K562 (cell line): ENCODE measurements at regions not wholly inside any gene's neighbourhood (a gene's known extent, or its start where the extent isn't known, plus 50 kb on each side); places are given as distances from the start of the nearest gene placed in this dataset.

Experiments used
- ATAC-seq: fragments of 200-7000 bp; cut with Tn5 transposase; 3 replicates; pipeline ENCODE4 v1.9.1; 2020; ENCODE audit warnings: moderate library complexity
- BruUV-seq: library from RNA; stranded (reverse); fragments of 400-500 nt; replicated peaks from 2 replicates; lab custom pipeline; 2021; lab: Mats Ljungman, UMichigan
- CTCF ChIA-PET: fragments of 300-600 bp; formaldehyde crosslinking; extraction: SDS; loops from one replicate; lab custom pipeline; 2021; ENCODE audit warnings: low intra/inter-chr PET ratio; lab: Yijun Ruan, JAX
- POLR2A ChIA-PET: fragments of 300-600, 350-650 bp; sonication (Branson Sonifier 250); formaldehyde crosslinking; extraction: SDS; loops from one replicate; lab custom pipeline; 2021; ENCODE audit warnings: antibody characterized with exemption, inconsistent platforms; lab: Yijun Ruan, JAX
- DNase-seq, 4 experiments: peaks; one replicate each; pipeline versions ENCODE4 v3.0.0 to v3.0.0-alpha.2; 2011 to 2018; ENCODE audit warnings: low spot score in 3 of 4, mixed read lengths in 3 of 4; ENCODE audit errors: extremely low read depth in 1 of 4
- FAIRE-seq: peaks from 2 replicates; lab custom pipeline; 2011; peaks lifted over from hg19 to GRCh38; lab: Jason Lieb, UNC
- H2AFZ ChIP-seq: 2 replicates; pipeline ENCODE4 v1.6.0; 2011; ENCODE audit warnings: low read depth, low read length, control low read depth, inconsistent platforms
- H3K27ac ChIP-seq: fragments of 200-600 bp; 3 replicates; pipeline ENCODE4 v1.8.0; 2011; ENCODE audit warnings: low read depth, mild to moderate bottlenecking, control low read depth, inconsistent platforms, low read length, moderate library complexity, mixed read lengths; ENCODE audit errors: extremely low read depth
- H3K27me3 ChIP-seq, 2 experiments: fragments of 300-600 bp in 1 of 2; 2 replicates in 1 of 2; 3 replicates in 1 of 2; pipeline versions ENCODE4 v1.6.0 to v1.8.0; 2011; ENCODE audit warnings: inconsistent platforms in 2 of 2, low read length in 2 of 2, mild to moderate bottlenecking in 1 of 2, mixed read lengths in 1 of 2, moderate library complexity in 1 of 2; ENCODE audit not compliant: control insufficient read depth in 2 of 2, insufficient read depth in 2 of 2
- H3K36me3 ChIP-seq: fragments of 300-600 bp; 3 replicates; pipeline ENCODE4 v1.8.0; 2011; ENCODE audit warnings: mild to moderate bottlenecking, low read length, inconsistent platforms; ENCODE audit not compliant: control insufficient read depth, insufficient read depth
- H3K4me1 ChIP-seq, 2 experiments: fragments of 200-600 bp in 1 of 2; replicated peaks in 1 of 2; 2 replicates in 1 of 2; 3 replicates in 1 of 2; pipeline versions ENCODE4 v1.5.1 to v1.8.0; 2011; ENCODE audit warnings: inconsistent platforms in 2 of 2, low read length in 2 of 2, mild to moderate bottlenecking in 1 of 2, mixed read lengths in 1 of 2, moderate library complexity in 1 of 2; ENCODE audit not compliant: control insufficient read depth in 2 of 2, insufficient read depth in 2 of 2
- H3K4me2 ChIP-seq: 2 replicates; pipeline ENCODE4 v1.6.1; 2011; ENCODE audit warnings: low read length, control low read depth, inconsistent platforms, mixed read lengths; ENCODE audit not compliant: insufficient read depth
- H3K4me3 ChIP-seq: fragments of 200-600 bp; sonication (generic), shearing (Covaris generic); 2 replicates; pipeline ENCODE4 v1.5.1; 2016; ENCODE audit warnings: control low read depth, inconsistent platforms
- H3K79me2 ChIP-seq: fragments of 200-600 bp; 3 replicates; pipeline ENCODE4 v1.8.0; 2011; ENCODE audit warnings: low read length, inconsistent platforms; ENCODE audit not compliant: control insufficient read depth, insufficient read depth
- H3K9ac ChIP-seq, 2 experiments: 2 replicates each; pipeline versions ENCODE4 v1.6.0 to v1.6.1; 2011; ENCODE audit warnings: low read depth in 2 of 2, low read length in 2 of 2, control low read depth in 1 of 2, inconsistent platforms in 1 of 2, mild to moderate bottlenecking in 1 of 2, mixed read lengths in 1 of 2; ENCODE audit not compliant: insufficient read depth in 1 of 2
- H3K9me1 ChIP-seq: one replicate; pipeline ENCODE4 v1.6.0; 2011; ENCODE audit warnings: inconsistent platforms, mild to moderate bottlenecking, low read length, moderate library complexity; ENCODE audit not compliant: control insufficient read depth, insufficient read depth
- H3K9me3 ChIP-seq: replicated peaks from 2 replicates; pipeline ENCODE4 v1.5.1; 2011; ENCODE audit warnings: low read depth, low read length, inconsistent platforms; ENCODE audit not compliant: control insufficient read depth, insufficient read depth
- H4K20me1 ChIP-seq: replicated peaks from 2 replicates; pipeline ENCODE4 v1.6.1; 2011; ENCODE audit warnings: low read length, inconsistent platforms, mixed read lengths; ENCODE audit not compliant: control insufficient read depth, insufficient read depth
- CLOCK ChIP-seq: fragments of 250-450 bp; sonication (Bioruptor Pico); IDR thresholded peaks from 2 replicates; pipeline ENCODE4 v1.4.0; 2020; ENCODE audit warnings: mild to moderate bottlenecking, moderate library complexity, borderline replicate concordance
- HMGN3 ChIP-seq: IDR thresholded peaks from 2 replicates; pipeline ENCODE4 v1.6.1; 2011; ENCODE audit warnings: borderline replicate concordance, low read depth, mild to moderate bottlenecking, mixed read lengths, low read length; ENCODE audit not compliant: insufficient read length; ENCODE audit errors: extremely low read depth
- MXI1 ChIP-seq: IDR thresholded peaks from 2 replicates; pipeline ENCODE4 v1.6.1; 2011; ENCODE audit warnings: low read depth, mild to moderate bottlenecking, improper control_type of control experiment, low read length
- TGIF2 ChIP-seq: sonication (generic); formaldehyde crosslinking; IDR thresholded peaks from 2 replicates; pipeline ENCODE4 v1.8.1; 2022; ENCODE audit warnings: mild to moderate bottlenecking, missing genetic modification reagents, moderate library complexity
- TRIM24 ChIP-seq, 2 experiments: fragments of 450-650 bp; IDR thresholded peaks; 2 replicates each; pipeline ENCODE4 v1.6.1; 2016
- ZBTB17 ChIP-seq: fragments of 450-650 bp; formaldehyde crosslinking; IDR thresholded peaks from 2 replicates; pipeline ENCODE4 v1.4.0; 2020; ENCODE audit warnings: mild to moderate bottlenecking
- ZBTB49 ChIP-seq: sonication (generic); formaldehyde crosslinking; IDR thresholded peaks from 2 replicates; pipeline ENCODE4 v1.8.0; 2022; ENCODE audit warnings: missing genetic modification reagents, mild to moderate bottlenecking, borderline replicate concordance
- ZNF174 ChIP-seq: fragments of 250-450 bp; sonication (Bioruptor Pico); IDR thresholded peaks from 2 replicates; pipeline ENCODE4 v1.4.0; 2020; ENCODE audit warnings: mild to moderate bottlenecking
- ZNF444 ChIP-seq: fragments of 250-450 bp; sonication (Bioruptor Pico); IDR thresholded peaks from 2 replicates; pipeline ENCODE4 v1.4.0; 2020; ENCODE audit warnings: mild to moderate bottlenecking, moderate library complexity
- ZNF830 ChIP-seq: fragments of 250-450 bp; sonication (Bioruptor Pico); IDR thresholded peaks from 2 replicates; pipeline ENCODE4 v1.5.0; 2021; ENCODE audit warnings: mild to moderate bottlenecking
- WGBS: fragments of 100-300 bp; shearing (Covaris generic); methylation state at CpG from one replicate; pipeline ENCODE4 v1.1.6; 2016; ENCODE audit warnings: low coverage, mixed read lengths; ENCODE audit not compliant: insufficient coverage; ENCODE audit errors: missing lambda C conversion rate; 5-methylcytosine and 5-hydroxymethylcytosine counted together
- in situ Hi-C: fragments of 300-500 bp; cut with MboI; formaldehyde crosslinking; loops from 4 replicates; pipeline ENCODE4 v1.15.0; 2018; ENCODE audit warnings: inconsistent platforms, mixed read lengths
- intact Hi-C: fragments of 100-400 bp; cut with micrococcal nuclease; formaldehyde crosslinking; loops from 2 replicates; pipeline ENCODE4 v1.14.2; 2022
- TF ChIP-seq, protein P1 (sequence below): fragments of 450-650 bp; formaldehyde crosslinking; IDR thresholded peaks from 2 replicates; pipeline ENCODE4 v1.4.0; 2022; ENCODE audit warnings: missing genetic modification characterization
- TF ChIP-seq, protein P2 (sequence below): fragments of 250-450 bp; sonication (Bioruptor Pico); IDR thresholded peaks from 2 replicates; pipeline ENCODE4 v1.5.0; 2022; ENCODE audit warnings: mild to moderate bottlenecking
- TF ChIP-seq, protein P3 (sequence below): sonication (generic); formaldehyde crosslinking; IDR thresholded peaks from 2 replicates; pipeline ENCODE4 v1.4.0; 2020; ENCODE audit warnings: mild to moderate bottlenecking, missing genetic modification reagents

- no peak overlapping the region for H3K27ac ChIP-seq
- 0% methylated on average over 6 of the region's 7 CpGs for WGBS
- CTCF ChIA-PET = no interaction called here
- no peaks in the 10 kb centered on the region for H4K20me1 ChIP-seq
- H3K9me3 ChIP-seq = no peaks in the 10 kb centered on the region
- FAIRE-seq (no peak), DNase-seq (no peak), ATAC-seq (no peak)
- no peak overlapping the region for H3K4me3 ChIP-seq
- H3K9me1 ChIP-seq = no peaks in the 10 kb centered on the region
- no peak overlapping the region for H3K9ac ChIP-seq
- H3K79me2 ChIP-seq = no peaks in the 10 kb centered on the region
- H3K27me3 ChIP-seq = no peaks in the 10 kb centered on the region
- no peaks in the 10 kb centered on the region for H3K36me3 ChIP-seq
- intact Hi-C loops (no loop called here), in situ Hi-C loops (no loop called here)
- BruUV-seq = no TSS peak
- H3K4me2 ChIP-seq = no peak overlapping the region
- H3K4me1 ChIP-seq = no peaks in the 10 kb centered on the region
- no peak overlapping the region for H2AFZ ChIP-seq
- POLR2A ChIA-PET = no interaction called here
- TF ChIP-seq TRIM24 (IDR thresholded peaks at IDR 0.05) (no peak), CLOCK (no peak), ZBTB17 (CRISPR knock-in tag) (no peak), ZNF444 (CRISPR knock-in tag) (no peak), MXI1 (no peak), TGIF2 (CRISPR knock-in tag) (no peak), HMGN3 (no peak), ZNF174 (CRISPR knock-in tag) (no peak), ZBTB49 (no peak), ZNF830 (CRISPR knock-in tag) (no peak)
- TF ChIP-seq, protein P1, sequence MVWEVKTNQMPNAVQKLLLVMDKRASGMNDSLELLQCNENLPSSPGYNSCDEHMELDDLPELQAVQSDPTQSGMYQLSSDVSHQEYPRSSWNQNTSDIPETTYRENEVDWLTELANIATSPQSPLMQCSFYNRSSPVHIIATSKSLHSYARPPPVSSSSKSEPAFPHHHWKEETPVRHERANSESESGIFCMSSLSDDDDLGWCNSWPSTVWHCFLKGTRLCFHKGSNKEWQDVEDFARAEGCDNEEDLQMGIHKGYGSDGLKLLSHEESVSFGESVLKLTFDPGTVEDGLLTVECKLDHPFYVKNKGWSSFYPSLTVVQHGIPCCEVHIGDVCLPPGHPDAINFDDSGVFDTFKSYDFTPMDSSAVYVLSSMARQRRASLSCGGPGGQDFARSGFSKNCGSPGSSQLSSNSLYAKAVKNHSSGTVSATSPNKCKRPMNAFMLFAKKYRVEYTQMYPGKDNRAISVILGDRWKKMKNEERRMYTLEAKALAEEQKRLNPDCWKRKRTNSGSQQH (CRISPR knock-in tag) = no peak
- TF ChIP-seq, protein P2, sequence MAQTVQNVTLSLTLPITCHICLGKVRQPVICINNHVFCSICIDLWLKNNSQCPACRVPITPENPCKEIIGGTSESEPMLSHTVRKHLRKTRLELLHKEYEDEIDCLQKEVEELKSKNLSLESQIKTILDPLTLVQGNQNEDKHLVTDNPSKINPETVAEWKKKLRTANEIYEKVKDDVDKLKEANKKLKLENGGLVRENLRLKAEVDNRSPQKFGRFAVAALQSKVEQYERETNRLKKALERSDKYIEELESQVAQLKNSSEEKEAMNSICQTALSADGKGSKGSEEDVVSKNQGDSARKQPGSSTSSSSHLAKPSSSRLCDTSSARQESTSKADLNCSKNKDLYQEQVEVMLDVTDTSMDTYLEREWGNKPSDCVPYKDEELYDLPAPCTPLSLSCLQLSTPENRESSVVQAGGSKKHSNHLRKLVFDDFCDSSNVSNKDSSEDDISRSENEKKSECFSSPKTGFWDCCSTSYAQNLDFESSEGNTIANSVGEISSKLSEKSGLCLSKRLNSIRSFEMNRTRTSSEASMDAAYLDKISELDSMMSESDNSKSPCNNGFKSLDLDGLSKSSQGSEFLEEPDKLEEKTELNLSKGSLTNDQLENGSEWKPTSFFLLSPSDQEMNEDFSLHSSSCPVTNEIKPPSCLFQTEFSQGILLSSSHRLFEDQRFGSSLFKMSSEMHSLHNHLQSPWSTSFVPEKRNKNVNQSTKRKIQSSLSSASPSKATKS (CRISPR knock-in tag) = no peak
- TF ChIP-seq, protein P3, sequence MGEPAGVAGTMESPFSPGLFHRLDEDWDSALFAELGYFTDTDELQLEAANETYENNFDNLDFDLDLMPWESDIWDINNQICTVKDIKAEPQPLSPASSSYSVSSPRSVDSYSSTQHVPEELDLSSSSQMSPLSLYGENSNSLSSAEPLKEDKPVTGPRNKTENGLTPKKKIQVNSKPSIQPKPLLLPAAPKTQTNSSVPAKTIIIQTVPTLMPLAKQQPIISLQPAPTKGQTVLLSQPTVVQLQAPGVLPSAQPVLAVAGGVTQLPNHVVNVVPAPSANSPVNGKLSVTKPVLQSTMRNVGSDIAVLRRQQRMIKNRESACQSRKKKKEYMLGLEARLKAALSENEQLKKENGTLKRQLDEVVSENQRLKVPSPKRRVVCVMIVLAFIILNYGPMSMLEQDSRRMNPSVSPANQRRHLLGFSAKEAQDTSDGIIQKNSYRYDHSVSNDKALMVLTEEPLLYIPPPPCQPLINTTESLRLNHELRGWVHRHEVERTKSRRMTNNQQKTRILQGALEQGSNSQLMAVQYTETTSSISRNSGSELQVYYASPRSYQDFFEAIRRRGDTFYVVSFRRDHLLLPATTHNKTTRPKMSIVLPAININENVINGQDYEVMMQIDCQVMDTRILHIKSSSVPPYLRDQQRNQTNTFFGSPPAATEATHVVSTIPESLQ (CRISPR knock-in tag) = no peak
These were observed 312.2 kb upstream of the SLC14A2 start for GRCh38 chr18:45303026-45303425.
